A549 (cell line): ENCODE measurements at regions not wholly inside any gene's neighbourhood (a gene's known extent, or its start where the extent isn't known, plus 50 kb on each side); places are given as distances from the start of the nearest gene placed in this dataset.

Experiments used
- ATAC-seq, 2 experiments: fragments of 200-7000 bp in 1 of 2; fragments of >200 bp in 1 of 2; cut with Nextera tagmentation in 1 of 2; cut with Tn5 transposase in 1 of 2; 3 replicates each; pipeline versions ENCODE4 v1.8.0 to v1.9.1; 2018 to 2020; ENCODE audit warnings: mild to moderate bottlenecking in 1 of 2, moderate library complexity in 1 of 2
- CTCF ChIA-PET: fragments of 300-600 bp; sonication (Branson Sonifier 250); formaldehyde crosslinking; extraction: SDS; loops from one replicate; lab custom pipeline; 2021; ENCODE audit warnings: antibody characterized with exemption, inconsistent platforms; lab: Yijun Ruan, JAX
- POLR2A ChIA-PET: fragments of 350-600 bp; formaldehyde crosslinking; extraction: SDS; loops from one replicate; lab custom pipeline; 2021; ENCODE audit warnings: antibody characterized with exemption, inconsistent platforms; lab: Yijun Ruan, JAX
- DNase-seq, 2 experiments: peaks; one replicate each; pipeline versions ENCODE4 v3.0.0 to v3.0.0-alpha.2; 2011 to 2016; ENCODE audit warnings: low read depth in 1 of 2, low spot score in 1 of 2
- FAIRE-seq: peaks from 2 replicates; lab custom pipeline; 2011; peaks lifted over from hg19 to GRCh38; lab: Jason Lieb, UNC
- H3K27ac ChIP-seq, 2 experiments: fragments of >200 bp; sonication (Bioruptor Twin); formaldehyde crosslinking; 3 replicates each; pipeline ENCODE4 v1.5.1; 2016 to 2017
- H3K4me1 ChIP-seq: fragments of >200 bp; sonication (Bioruptor Twin); formaldehyde crosslinking; 3 replicates; pipeline ENCODE4 v1.6.1; 2016
- H3K4me2 ChIP-seq: fragments of >200 bp; sonication (Bioruptor Twin); formaldehyde crosslinking; 3 replicates; pipeline ENCODE4 v1.6.1; 2016
- H3K4me3 ChIP-seq: fragments of >200 bp; sonication (Bioruptor Twin); formaldehyde crosslinking; 3 replicates; pipeline ENCODE4 v1.5.1; 2016
- H3K9me3 ChIP-seq: fragments of >200 bp; sonication (Bioruptor Twin); formaldehyde crosslinking; 3 replicates; pipeline ENCODE4 v1.6.1; 2016
- ATOH8 ChIP-seq: fragments of 250-450 bp; sonication (Bioruptor Pico); IDR thresholded peaks from 2 replicates; pipeline ENCODE4 v1.5.0; 2020; ENCODE audit warnings: low read depth, mild to moderate bottlenecking, moderate library complexity
- BHLHE40 ChIP-seq: IDR thresholded peaks from 2 replicates; pipeline ENCODE4 v1.6.1; 2012; ENCODE audit warnings: low read depth, low read length, inconsistent platforms
- CBX2 ChIP-seq: fragments of 200-600 bp; sonication (generic); IDR thresholded peaks from 2 replicates; pipeline ENCODE4 v1.6.1; 2016; ENCODE audit warnings: low read depth, mild to moderate bottlenecking, borderline replicate concordance
- EHF ChIP-seq: fragments of 250-450 bp; sonication (Bioruptor Pico); IDR thresholded peaks from 2 replicates; pipeline ENCODE4 v1.5.0; 2020; ENCODE audit warnings: mild to moderate bottlenecking
- EP300 ChIP-seq, 2 experiments: fragments of >200 bp; sonication (Bioruptor Twin); formaldehyde crosslinking; IDR thresholded peaks; 2 replicates in 1 of 2; 3 replicates in 1 of 2; pipeline ENCODE4 v1.6.1; 2016 to 2017
- ESRRA ChIP-seq: fragments of 150-350 bp; IDR thresholded peaks from 2 replicates; pipeline ENCODE4 v1.6.1; 2014; ENCODE audit warnings: mild to moderate bottlenecking, low read length, borderline replicate concordance
- FOSB ChIP-seq: fragments of 250-450 bp; sonication (Bioruptor Pico); IDR thresholded peaks from 2 replicates; pipeline ENCODE4 v1.5.0; 2020; ENCODE audit warnings: mild to moderate bottlenecking, moderate library complexity
- HDAC2 ChIP-seq: fragments of 200-600 bp; sonication (generic); IDR thresholded peaks from 2 replicates; pipeline ENCODE4 v1.6.1; 2016
- HES2 ChIP-seq: fragments of >200 bp; sonication (Bioruptor Twin); formaldehyde crosslinking; IDR thresholded peaks from 2 replicates; pipeline ENCODE4 v1.6.1; 2016
- HEYL ChIP-seq: fragments of 250-450 bp; sonication (Bioruptor Pico); IDR thresholded peaks from 2 replicates; pipeline ENCODE4 v1.8.0; 2021; ENCODE audit warnings: mild to moderate bottlenecking, moderate library complexity
- HMGXB4 ChIP-seq: fragments of 250-450 bp; sonication (Bioruptor Pico); IDR thresholded peaks from 2 replicates; pipeline ENCODE4 v1.5.0; 2021; ENCODE audit warnings: mild to moderate bottlenecking, moderate library complexity, borderline replicate concordance
- HOXA7 ChIP-seq: fragments of 250-450 bp; sonication (Bioruptor Pico); IDR thresholded peaks from 2 replicates; pipeline ENCODE4 v1.5.0; 2020; ENCODE audit warnings: mild to moderate bottlenecking, moderate library complexity
- MAFK ChIP-seq: fragments of 450-650 bp; IDR thresholded peaks from 2 replicates; pipeline ENCODE4 v1.6.1; 2014; ENCODE audit not compliant: partially characterized antibody
- PHF8 ChIP-seq: fragments of 200-600 bp; sonication (generic); IDR thresholded peaks from 2 replicates; pipeline ENCODE4 v1.6.1; 2016; ENCODE audit warnings: low read depth, mild to moderate bottlenecking, antibody characterized with exemption, moderate library complexity, borderline replicate concordance
- RAD21 ChIP-seq, 2 experiments: fragments of >200 bp in 1 of 2; sonication (Bioruptor Twin) in 1 of 2; formaldehyde crosslinking in 1 of 2; IDR thresholded peaks in 1 of 2; conservative IDR thresholded peaks in 1 of 2; 2 replicates in 1 of 2; 3 replicates in 1 of 2; pipeline ENCODE4 v1.6.1; 2012 to 2018; ENCODE audit warnings: inconsistent platforms in 1 of 2
- RFX5 ChIP-seq: fragments of 450-650 bp; IDR thresholded peaks from 2 replicates; pipeline ENCODE4 v1.7.1; 2014; ENCODE audit warnings: antibody characterized with exemption, mild to moderate bottlenecking, moderate library complexity
- TFCP2L1 ChIP-seq: fragments of 250-450 bp; sonication (Bioruptor Pico); IDR thresholded peaks from 2 replicates; pipeline ENCODE4 v1.5.0; 2021; ENCODE audit warnings: mild to moderate bottlenecking
- USF2 ChIP-seq: fragments of 450-650 bp; IDR thresholded peaks from 2 replicates; pipeline ENCODE4 v1.6.1; 2014; ENCODE audit warnings: antibody characterized with exemption
- ZNF302 ChIP-seq: fragments of 250-450 bp; sonication (Bioruptor Pico); IDR thresholded peaks from 2 replicates; pipeline ENCODE4 v1.9.0; 2021; ENCODE audit warnings: inconsistent platforms, mild to moderate bottlenecking, moderate library complexity
- WGBS: methylation state at CpG from one replicate; pipeline ENCODE4 v1.1.6; 2017; ENCODE audit errors: missing lambda C conversion rate; 5-methylcytosine and 5-hydroxymethylcytosine counted together

- H3K4me3 ChIP-seq: no peak overlapping the region
- POLR2A ChIA-PET: no interaction called here
- H3K9me3 ChIP-seq: no peaks in the 10 kb centered on the region
- WGBS: 71% methylated on average over 1 of the region's 1 CpG
- DNase-seq (no peak), ATAC-seq (no peak), FAIRE-seq (no peak)
- H3K27ac ChIP-seq: no peak overlapping the region
- CTCF ChIA-PET: no interaction called here
- H3K4me2 ChIP-seq: no peak overlapping the region
- H3K4me1 ChIP-seq: peaks cover 13% of the 10 kb centered on the region; the same call in 1 of the 3 replicates
- no peak for TF ChIP-seq RAD21 (conservative IDR thresholded peaks at IDR 0.05 in 1 of 2, IDR thresholded peaks at IDR 0.05 in 1 of 2)
- no peak for TF ChIP-seq ZNF302 (CRISPR knock-in tag)
- no peak for TF ChIP-seq TFCP2L1 (CRISPR knock-in tag)
- TF ChIP-seq EHF (CRISPR knock-in tag): no peak
- no peak for TF ChIP-seq HES2
- no peak for TF ChIP-seq FOSB (CRISPR knock-in tag)
Measured at GRCh38 chrX:150094375-150094774, 156.1 kb upstream of the EOLA2 start.

GRCh38 chrX:150094996-150095395, 156.7 kb upstream of the EOLA2 start:
- peaks cover 13% of the 10 kb centered on the region; the same call in 1 of the 3 replicates for H3K4me1 ChIP-seq
- FAIRE-seq (no peak), ATAC-seq (peak in 1 of 2 experiments; percentile 51; a peak in 3 of 6 replicates), DNase-seq (peak in 1 of 2 experiments; percentile 10)
- peak overlapping the region; percentile 43; the same call in 1 of the 3 replicates for H3K4me2 ChIP-seq
- H3K4me3 ChIP-seq: no peak overlapping the region
- CTCF ChIA-PET: no interaction called here
- H3K9me3 ChIP-seq: no peaks in the 10 kb centered on the region
- POLR2A ChIA-PET: no interaction called here
- H3K27ac ChIP-seq: no peak overlapping the region
- TF ChIP-seq HEYL (CRISPR knock-in tag) (no peak), RFX5 (no peak), USF2 (no peak), BHLHE40 (no peak), FOSB (CRISPR knock-in tag) (no peak)

- ChIA-PET CTCF (no interaction called here), POLR2A (no interaction called here)
- Histone ChIP-seq H3K4me2 (no peak overlapping the region), H3K4me3 (no peak overlapping the region), H3K9me3 (no peaks in the 10 kb centered on the region), H3K4me1 (peaks cover 9% of the 10 kb centered on the region; the same call in 1 of the 3 replicates), H3K27ac (no peak overlapping the region)
- DNase-seq: no peak
- ATAC-seq: no peak
- TF ChIP-seq PHF8: no peak
- TF ChIP-seq ESRRA: no peak
- TF ChIP-seq HDAC2: no peak
- WGBS: 53% methylated on average over 2 of the region's 2 CpGs
- no peak for FAIRE-seq
Measured at GRCh38 chrX:150099316-150099715, 161.0 kb upstream of the EOLA2 start.

GRCh38 chrX:150100261-150100660, 162.0 kb upstream of the EOLA2 start:
- no peak for FAIRE-seq
- H3K27ac ChIP-seq: no peak overlapping the region
- POLR2A ChIA-PET: no interaction called here
- no peak overlapping the region for H3K4me2 ChIP-seq
- H3K9me3 ChIP-seq: no peaks in the 10 kb centered on the region
- no peak for DNase-seq
- H3K4me1 ChIP-seq: 0 out of 3 replicates have a peak, but pooled peaks cover 2% of the 10 kb centered on the region
- CTCF ChIA-PET: no interaction called here
- TF ChIP-seq EP300 (IDR thresholded peaks at IDR 0.05) (no peak), MAFK (no peak), HMGXB4 (CRISPR knock-in tag) (no peak), HOXA7 (CRISPR knock-in tag) (no peak), CBX2 (no peak), RAD21 (conservative IDR thresholded peaks at IDR 0.05 in 1 of 2, IDR thresholded peaks at IDR 0.05 in 1 of 2) (no peak), FOSB (CRISPR knock-in tag) (no peak), ATOH8 (CRISPR knock-in tag) (no peak)
- 55% methylated on average over 3 of the region's 3 CpGs for WGBS
- no peak overlapping the region for H3K4me3 ChIP-seq
- ATAC-seq: no peak
